HL-60 (cell line): ENCODE measurements at regions not wholly inside any gene's neighbourhood (a gene's known extent, or its start where the extent isn't known, plus 50 kb on each side); places are given as distances from the start of the nearest gene placed in this dataset.

Experiments
- CTCF ChIP-seq: IDR thresholded peaks from one replicate; pipeline ENCODE4 v1.5.1; 2011; ENCODE audit warnings: low read length, control low read depth, inconsistent platforms; ENCODE audit not compliant: insufficient read depth
- GABPA ChIP-seq: IDR thresholded peaks from 2 replicates; pipeline ENCODE4 v1.6.1; 2012; ENCODE audit warnings: low read depth
- POLR2AphosphoS5 ChIP-seq: IDR thresholded peaks from 2 replicates; pipeline ENCODE4 v1.6.1; 2012; ENCODE audit warnings: low read depth
- REST ChIP-seq: IDR thresholded peaks from 2 replicates; pipeline ENCODE4 v1.6.1; 2012; ENCODE audit warnings: low read depth; ENCODE audit not compliant: insufficient replicate concordance
- SPI1 ChIP-seq: IDR thresholded peaks from 2 replicates; pipeline ENCODE4 v1.6.1; 2012; ENCODE audit warnings: low read depth, mild to moderate bottlenecking, borderline replicate concordance

DNA sequence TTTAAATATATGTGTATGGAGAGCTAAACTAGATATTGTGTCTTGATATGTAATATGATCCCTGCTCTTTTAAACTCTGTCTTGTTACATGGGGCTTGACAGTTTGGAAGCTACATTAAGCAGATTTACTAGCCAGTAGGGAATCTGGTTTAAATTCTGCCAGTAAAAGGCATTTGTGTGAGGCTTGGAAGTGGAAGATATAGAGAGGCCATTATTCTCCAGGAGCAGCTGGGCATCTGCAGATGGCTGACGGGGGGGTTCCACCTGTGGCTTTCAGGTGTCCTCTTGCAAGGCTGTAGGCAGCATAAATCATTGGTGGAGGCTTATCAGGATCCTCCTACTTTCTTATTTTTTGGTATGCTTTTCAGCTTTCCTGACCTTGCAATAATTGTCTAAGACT, 179.1 kb upstream of the FBXL7 start:
- TF ChIP-seq CTCF: no peak
- no peak for TF ChIP-seq POLR2AphosphoS5
- TF ChIP-seq GABPA: no peak
- TF ChIP-seq REST: no peak
- no peak for TF ChIP-seq SPI1
